ENCODE measurements at regions not wholly inside any gene's neighbourhood (a gene's known extent, or its start where the extent isn't known, plus 50 kb on each side); places are given as distances from the start of the nearest gene placed in this dataset.

- no peak for TF ChIP-seq FOSL1 (IDR thresholded peaks at IDR 0.05; ENCODE audit: insufficient read depth, low read depth, low read length)
- TF ChIP-seq NRF1 (IDR thresholded peaks at IDR 0.05; ENCODE audit: low read depth, low read length): no peak
- no peak for TF ChIP-seq BCL11A (IDR thresholded peaks at IDR 0.05; ENCODE audit: low read depth in 2 of 2, low read length in 2 of 2)
Observed at GRCh38 chr2:117257362-117257761, 557.1 kb upstream of the DDX18 start (continued).
